ENCODE measurements at regions not wholly inside any gene's neighbourhood (a gene's known extent, or its start where the extent isn't known, plus 50 kb on each side); places are given as distances from the start of the nearest gene placed in this dataset.
A peak's percentile ranks its signal among the peaks of the same experiment; 100 is the strongest.
"Not testable (repeated sequence)": the region's sequence is repeated elsewhere in the genome, so short reads cannot be mapped to it uniquely, and the experiment has no call there.

DNA sequence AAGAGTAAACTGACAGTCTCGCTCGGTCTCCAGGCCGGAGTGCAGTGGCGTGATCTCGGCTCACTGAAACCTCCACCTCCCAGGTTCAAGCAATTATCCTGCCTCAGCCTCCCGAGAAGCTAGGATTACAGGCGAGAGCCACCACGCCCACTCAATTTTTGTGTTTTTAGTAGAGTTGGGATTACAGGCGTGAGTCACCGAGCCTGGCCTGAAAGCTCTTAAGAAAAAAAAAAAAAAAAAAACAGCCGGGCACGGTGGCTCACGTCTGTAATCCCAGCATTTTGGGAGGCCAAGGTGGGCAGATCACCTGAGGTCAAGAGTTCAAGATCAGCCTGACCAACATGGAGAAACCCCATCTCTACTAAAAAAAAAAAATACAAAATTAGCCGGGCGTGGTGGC is 55.3 kb upstream of the THOC2 start:
- not testable (repeated sequence) for DNase-seq (ENCODE audit: low read depth in 2 of 2)

DNA sequence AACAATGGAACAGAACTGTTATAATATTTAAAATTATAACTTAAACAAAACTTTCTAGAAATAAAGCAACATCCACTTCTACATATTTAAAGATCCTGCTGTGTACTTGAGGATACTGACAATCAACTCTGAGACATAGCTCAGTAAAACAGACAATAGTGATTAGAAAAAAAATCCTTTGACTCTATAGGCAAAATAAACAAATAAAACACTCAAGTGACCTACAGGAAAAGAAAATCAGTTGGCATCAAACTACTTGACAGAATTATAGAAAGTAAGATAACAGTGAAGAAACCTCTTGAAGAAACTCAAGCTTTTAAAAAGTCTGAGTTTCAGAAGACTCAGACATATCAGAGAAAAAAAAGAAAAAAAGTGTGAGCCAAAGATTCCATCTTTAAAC is 55.9 kb upstream of the THOC2 start:
- no peak for DNase-seq (ENCODE audit: low read depth in 2 of 2)

DNA sequence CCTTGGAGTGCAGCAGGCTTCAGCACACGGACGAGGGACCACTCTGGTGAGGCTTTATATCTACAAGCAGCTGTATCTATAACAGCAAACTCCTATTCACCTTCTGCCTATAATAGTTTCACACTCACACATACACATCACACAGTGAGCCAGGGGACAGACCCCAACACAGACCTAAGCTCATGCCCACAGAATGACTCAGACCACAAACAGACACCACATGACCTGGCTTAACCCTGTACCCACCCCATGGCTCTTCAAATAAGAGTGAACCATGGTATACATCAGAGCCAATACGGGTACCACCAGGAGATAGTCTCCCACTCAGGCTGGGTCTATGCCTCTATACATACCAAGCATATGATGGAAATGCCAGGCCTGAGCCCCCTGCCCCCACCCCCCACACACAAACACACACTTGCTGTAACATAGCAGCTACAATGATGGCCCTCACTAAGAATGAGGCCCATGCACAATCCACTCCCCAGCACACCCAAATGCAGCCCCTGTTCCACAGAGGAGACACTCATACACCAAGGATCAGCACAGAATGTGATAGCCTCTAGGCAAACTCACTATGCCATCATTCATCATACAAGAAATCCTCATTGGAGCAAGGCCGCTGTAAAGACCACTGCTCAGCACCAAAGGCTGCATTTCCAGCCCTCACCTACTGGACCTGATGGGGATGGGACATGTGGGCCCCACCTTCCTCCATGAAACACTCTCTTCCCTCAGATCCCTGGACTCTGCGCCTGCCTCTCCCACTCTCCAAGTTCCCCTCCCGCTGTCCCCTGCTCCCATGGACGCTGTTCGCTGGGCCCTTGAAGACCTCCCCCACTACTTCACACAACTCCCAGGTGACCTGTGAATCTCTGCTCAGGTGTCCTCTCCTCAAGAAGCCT is 62.1 kb upstream of the XIAP start:
- DNase-seq (ENCODE audit: low read depth in 2 of 2), result no peak

DNA sequence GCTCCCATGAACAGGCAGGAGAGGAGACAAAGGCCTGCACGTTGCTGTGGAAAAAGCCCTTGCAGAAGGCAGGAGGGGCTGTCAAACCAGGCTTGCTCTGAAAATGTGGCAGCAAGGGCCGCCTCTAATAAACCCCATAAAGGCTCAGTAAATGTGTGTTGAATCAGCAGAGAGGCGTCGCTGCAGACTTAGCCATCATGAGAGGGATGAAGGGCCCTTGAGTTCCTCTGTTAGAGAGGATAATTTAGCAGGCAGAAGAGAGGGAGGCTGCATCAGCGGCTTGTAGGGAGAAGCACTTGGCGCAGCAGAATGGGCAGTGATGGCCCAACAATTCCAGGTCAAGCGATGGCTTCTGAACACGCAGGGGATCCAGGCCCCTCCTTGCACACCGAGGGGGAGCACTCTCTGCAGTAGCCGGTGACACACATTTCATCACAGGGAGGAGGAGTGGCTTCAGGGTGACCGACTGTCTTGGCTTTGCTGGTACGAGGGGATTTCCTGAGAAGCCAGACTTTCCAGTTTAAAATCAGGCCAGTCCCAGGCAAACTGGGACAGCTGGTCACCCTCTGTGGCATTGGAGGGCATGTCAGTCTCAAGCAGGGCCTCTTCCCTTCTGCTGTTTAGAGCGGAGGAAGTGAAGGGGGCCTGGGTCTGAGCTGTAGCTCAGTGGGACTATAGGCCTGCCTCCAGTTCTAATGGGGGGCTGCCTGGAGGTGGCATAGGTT is 61.0 kb upstream of the XIAP start:
- DNase-seq (ENCODE audit: low read depth in 2 of 2), result not testable (repeated sequence)

DNA sequence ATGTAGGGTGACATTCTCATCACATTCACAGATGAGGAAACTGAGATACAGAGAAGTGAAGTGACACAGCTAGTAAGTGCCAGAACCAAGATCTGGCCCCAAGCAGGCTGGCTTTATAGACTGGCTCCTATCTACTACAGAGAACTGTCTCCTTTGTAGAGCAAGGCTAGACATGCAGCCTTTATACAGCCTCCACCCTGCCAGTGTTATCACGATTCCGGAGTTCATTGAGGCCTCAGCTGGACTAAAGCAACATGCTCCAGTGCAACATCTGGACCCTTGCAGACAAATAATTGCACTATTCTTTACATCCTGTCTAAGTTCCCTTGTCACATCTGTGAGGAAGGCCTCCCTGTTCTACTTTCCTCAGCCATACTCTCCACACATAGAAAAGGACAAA is 58.0 kb upstream of the XIAP start:
- no peak for DNase-seq (ENCODE audit: low read depth in 2 of 2)

DNA sequence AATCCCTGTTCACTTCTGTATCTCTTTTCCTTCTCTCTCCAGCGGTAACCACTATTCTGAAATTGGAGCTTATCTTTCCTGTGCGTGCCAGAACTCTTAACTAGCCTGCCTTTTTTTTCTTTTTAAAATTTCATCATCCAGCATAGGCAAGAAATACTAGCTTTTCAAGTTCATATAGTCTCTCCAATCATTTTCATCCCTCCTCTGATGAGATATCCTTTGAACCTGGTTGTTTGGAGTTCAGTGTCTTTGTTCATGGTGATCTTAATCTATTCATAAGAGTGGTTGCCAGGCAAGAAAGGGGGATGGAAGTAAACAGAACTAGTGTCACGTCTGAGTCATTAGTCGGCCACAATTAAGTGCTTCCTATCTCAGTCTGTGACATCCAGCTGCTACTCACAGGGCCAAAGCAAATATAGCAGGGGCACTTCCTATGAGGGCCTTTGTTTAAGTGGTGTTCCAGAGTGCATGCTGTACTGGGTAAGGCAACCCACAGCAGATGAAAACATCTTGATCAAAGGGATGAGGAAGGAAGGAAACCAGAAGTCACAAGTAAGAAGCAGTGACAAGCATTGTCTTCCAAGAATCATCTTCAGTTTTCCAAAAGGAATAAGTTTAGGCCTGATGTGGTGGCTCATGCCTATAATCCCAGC is 56.4 kb upstream of the XIAP start:
- DNase-seq (ENCODE audit: low read depth in 2 of 2), result peak in 1 of 2 donors; percentile 0

DNA sequence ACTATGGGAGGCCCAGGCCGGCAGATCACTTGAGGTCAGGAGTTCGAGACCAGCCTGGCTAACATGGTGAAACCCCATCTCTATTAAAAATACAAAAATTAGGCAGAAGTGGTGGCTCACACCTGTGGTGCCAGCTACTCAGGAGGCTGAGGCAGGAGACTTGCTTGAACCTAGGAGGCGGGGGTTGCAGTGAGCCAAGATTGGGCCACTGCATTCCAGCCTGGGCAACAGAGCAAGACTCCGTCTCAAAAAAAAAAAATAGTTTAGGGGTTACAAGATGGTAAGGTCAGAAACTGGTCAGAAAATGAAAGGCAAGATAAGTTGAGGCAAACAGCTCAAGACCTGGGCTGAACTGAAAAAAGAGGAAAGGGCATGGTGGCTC is 55.9 kb upstream of the XIAP start:
- DNase-seq (ENCODE audit: low read depth in 2 of 2), result not testable (repeated sequence)

DNA sequence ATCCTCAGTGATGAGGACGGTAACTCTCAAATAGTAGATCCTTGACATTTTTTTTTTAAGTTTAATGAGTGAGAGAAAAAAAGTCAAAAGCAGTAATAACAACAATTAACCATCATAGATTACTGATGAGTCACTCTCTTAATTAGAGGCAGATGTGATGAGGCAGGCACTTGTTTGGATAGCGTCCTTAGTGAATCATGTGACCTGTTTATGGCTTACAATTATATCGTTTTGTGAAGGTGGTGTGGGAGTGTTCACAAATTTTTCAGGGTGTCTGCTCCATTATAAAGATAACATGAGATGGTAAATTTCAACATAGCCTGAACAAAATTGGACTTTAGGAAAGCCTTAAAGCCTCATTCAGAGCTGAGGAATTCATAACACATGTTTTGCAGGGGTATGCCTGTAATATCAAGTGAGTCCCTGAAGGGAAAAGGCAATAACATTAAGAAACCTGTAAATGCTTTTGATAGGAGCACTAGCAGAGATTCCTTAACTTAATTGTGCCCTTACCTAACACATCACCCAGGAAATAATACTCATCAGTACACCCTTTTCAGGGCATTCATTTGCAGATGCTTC is 51.9 kb upstream of the XIAP start:
- no peak for DNase-seq (ENCODE audit: low read depth in 2 of 2)

DNA sequence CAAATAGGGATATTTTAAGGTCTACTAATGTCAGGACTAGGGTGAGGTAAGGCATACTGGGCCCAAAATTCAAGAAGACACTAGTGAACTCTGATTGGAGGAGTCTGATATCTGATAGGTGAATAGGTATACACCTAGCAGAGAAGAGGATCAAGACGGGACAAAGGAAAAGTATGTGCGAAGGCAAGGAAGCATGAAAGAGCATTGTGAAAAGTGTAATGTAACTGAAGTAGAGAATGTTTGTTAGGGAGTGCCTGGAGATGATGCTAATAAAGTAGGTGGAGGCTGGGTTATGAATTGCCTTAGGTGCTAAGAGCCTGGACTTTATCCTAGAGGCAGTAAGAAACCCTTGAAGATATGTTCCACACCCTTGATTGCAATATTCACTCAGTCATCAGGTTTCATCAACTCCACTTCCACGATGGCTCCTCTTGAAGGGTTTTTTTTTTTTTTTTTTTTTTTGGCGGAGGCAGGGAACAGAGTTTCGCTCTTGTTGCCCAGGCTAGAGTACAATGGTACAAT is 49.9 kb upstream of the XIAP start:
- DNase-seq (ENCODE audit: low read depth in 2 of 2), result no peak
